ENCODE measurements at regions not wholly inside any gene's neighbourhood (a gene's known extent, or its start where the extent isn't known, plus 50 kb on each side); places are given as distances from the start of the nearest gene placed in this dataset.

- TF ChIP-seq CTCF (IDR thresholded peaks at IDR 0.05; ENCODE audit: insufficient read depth, low read depth, low read length), result no peak
- no peak overlapping the region for H3K4me3 ChIP-seq (ENCODE audit: low read depth, low read length)
- DNase-seq (ENCODE audit: low read depth), result no peak
Observed at GRCh38 chr11:112596324-112596723, 335.7 kb upstream of the PLET1 start.

- no peak for TF ChIP-seq CTCF (IDR thresholded peaks at IDR 0.05; ENCODE audit: insufficient read depth, low read depth, low read length)
- H3K4me3 ChIP-seq (ENCODE audit: low read depth, low read length), result no peak overlapping the region
- DNase-seq (ENCODE audit: low read depth), result no peak
Observed at GRCh38 chr11:112597286-112597790, 336.7 kb upstream of the PLET1 start.

GRCh38 chr11:112599265-112599664 lies 338.6 kb upstream of the PLET1 start:
- no peak for TF ChIP-seq CTCF (IDR thresholded peaks at IDR 0.05; ENCODE audit: insufficient read depth, low read depth, low read length)
- no peak overlapping the region for H3K4me3 ChIP-seq (ENCODE audit: low read depth, low read length)
- no peak for DNase-seq (ENCODE audit: low read depth)

GRCh38 chr11:112599856-112600533 lies 339.3 kb upstream of the PLET1 start:
- no peak overlapping the region for H3K4me3 ChIP-seq (ENCODE audit: low read depth, low read length)
- no peak for TF ChIP-seq CTCF (IDR thresholded peaks at IDR 0.05; ENCODE audit: insufficient read depth, low read depth, low read length)
- DNase-seq (ENCODE audit: low read depth), result no peak

GRCh38 chr11:112605093-112605666 lies 344.5 kb upstream of the PLET1 start:
- no peak overlapping the region for H3K4me3 ChIP-seq (ENCODE audit: low read depth, low read length)
- DNase-seq (ENCODE audit: low read depth), result no peak
- no peak for TF ChIP-seq CTCF (IDR thresholded peaks at IDR 0.05; ENCODE audit: insufficient read depth, low read depth, low read length)

GRCh38 chr11:112606656-112607055 lies 346.0 kb upstream of the PLET1 start:
- no peak for TF ChIP-seq CTCF (IDR thresholded peaks at IDR 0.05; ENCODE audit: insufficient read depth, low read depth, low read length)
- DNase-seq (ENCODE audit: low read depth), result no peak
- no peak overlapping the region for H3K4me3 ChIP-seq (ENCODE audit: low read depth, low read length)
